Activated T-cell treated with anti-CD3 and anti-CD28 coated beads, Interleukin-2, amount 50 U/mL, for 72 hours (primary cell): ENCODE measurements at regions not wholly inside any gene's neighbourhood (a gene's known extent, or its start where the extent isn't known, plus 50 kb on each side); places are given as distances from the start of the nearest gene placed in this dataset.

Experiments
- ATAC-seq, 2 donors: fragments of 150-1000 bp; cut with Tn5 transposase; replicated peaks in 1 of 2; 2 replicates each; pipeline ENCODE4 v1.10.0; 2021; ENCODE audit warnings: moderate library complexity in 2 of 2, mild to moderate bottlenecking in 1 of 2
- DNase-seq, 2 donors: peaks; one replicate each; pipeline ENCODE4 v3.0.0; 2021 to 2022; ENCODE audit warnings: mixed read lengths in 1 of 2
- H3K27ac Mint-ChIP-seq: one replicate; pipeline ENCODE4 v1.8.0; 2022; ENCODE audit warnings: mild to moderate bottlenecking, moderate library complexity, mixed read lengths
- H3K27me3 Mint-ChIP-seq: one replicate; pipeline ENCODE4 v1.8.0; 2022; ENCODE audit warnings: low read depth, mixed read lengths
- H3K36me3 Mint-ChIP-seq, 2 donors: one replicate each; pipeline ENCODE4 v1.8.0; 2022; ENCODE audit warnings: mixed read lengths in 2 of 2, mild to moderate bottlenecking in 1 of 2; ENCODE audit not compliant: insufficient read depth in 2 of 2
- H3K4me1 Mint-ChIP-seq: one replicate; pipeline ENCODE4 v1.8.0; 2022; ENCODE audit warnings: low read depth, mixed read lengths
- H3K4me3 Mint-ChIP-seq, 2 donors: one replicate each; pipeline ENCODE4 v1.8.0; 2022; ENCODE audit warnings: mild to moderate bottlenecking in 2 of 2, mixed read lengths in 2 of 2, moderate library complexity in 2 of 2
- H3K9me3 Mint-ChIP-seq, 2 donors: one replicate each; pipeline ENCODE4 v1.8.0; 2022; ENCODE audit warnings: mixed read lengths in 2 of 2

- peaks cover 12% of the 10 kb centered on the region for H3K4me1 Mint-ChIP-seq
- no peak overlapping the region for H3K27ac Mint-ChIP-seq
- no peak for DNase-seq
- no peak for ATAC-seq
- H3K36me3 Mint-ChIP-seq, result peaks cover 2 to 5% of the 10 kb centered on the region in 2 donors
- H3K9me3 Mint-ChIP-seq, result peaks cover 0 to 6% of the 10 kb centered on the region in 2 donors
- no peak overlapping the region for H3K4me3 Mint-ChIP-seq
- H3K27me3 Mint-ChIP-seq, result no peaks in the 10 kb centered on the region
These were observed 50.8 kb upstream of the GADL1 start for GRCh38 chr3:30945291-30945690.

GRCh38 chr3:30948426-30948825 is 54.0 kb upstream of the GADL1 start:
- peaks cover 2 to 5% of the 10 kb centered on the region in 2 donors for H3K36me3 Mint-ChIP-seq
- no peak overlapping the region for H3K27ac Mint-ChIP-seq
- ATAC-seq, result no peak

GRCh38 chr3:30951826-30952225 is 57.4 kb upstream of the GADL1 start:
- no peaks in the 10 kb centered on the region for H3K27me3 Mint-ChIP-seq
- no peak for ATAC-seq
- no peak overlapping the region for H3K4me3 Mint-ChIP-seq
- H3K9me3 Mint-ChIP-seq, result no peaks in the 10 kb centered on the region
- peaks cover 4% of the 10 kb centered on the region for H3K4me1 Mint-ChIP-seq
- no peak for DNase-seq
- peaks cover under 1 to 2% of the 10 kb centered on the region in 2 donors for H3K36me3 Mint-ChIP-seq
- H3K27ac Mint-ChIP-seq, result no peak overlapping the region

More at GRCh38 chr3:30948426-30948825, 54.0 kb upstream of the GADL1 start:
- Mint-ChIP-seq H3K4me3 (no peak overlapping the region), H3K9me3 (peaks cover 0 to 2% of the 10 kb centered on the region in 2 donors), H3K4me1 (peaks cover 4% of the 10 kb centered on the region), H3K27me3 (no peaks in the 10 kb centered on the region)
- DNase-seq, result no peak

- no peak for ATAC-seq
- Mint-ChIP-seq H3K27me3 (no peaks in the 10 kb centered on the region), H3K36me3 (no peaks in the 10 kb centered on the region), H3K4me3 (no peak overlapping the region), H3K4me1 (peaks cover 4% of the 10 kb centered on the region), H3K27ac (no peak overlapping the region), H3K9me3 (no peaks in the 10 kb centered on the region)
- no peak for DNase-seq
These were observed 58.3 kb upstream of the GADL1 start for GRCh38 chr3:30952786-30953185.

GRCh38 chr3:30954426-30954825 is 60.0 kb upstream of the GADL1 start:
- Mint-ChIP-seq H3K9me3 (peaks cover 1 to 4% of the 10 kb centered on the region in 2 donors), H3K4me1 (peaks cover 4% of the 10 kb centered on the region), H3K27me3 (no peaks in the 10 kb centered on the region), H3K27ac (no peak overlapping the region), H3K36me3 (peaks cover 0 to 6% of the 10 kb centered on the region in 2 donors), H3K4me3 (no peak overlapping the region)
- ATAC-seq (no peak), DNase-seq (no peak)

GRCh38 chr3:30962084-30962483 is 67.6 kb upstream of the GADL1 start:
- no peak overlapping the region for H3K4me3 Mint-ChIP-seq
- no peak for ATAC-seq
- H3K27ac Mint-ChIP-seq, result no peak overlapping the region

GRCh38 chr3:30962493-30962892 is 68.0 kb upstream of the GADL1 start:
- H3K4me1 Mint-ChIP-seq, result peaks cover 8% of the 10 kb centered on the region
- no peak for ATAC-seq
- peaks cover 0 to 6% of the 10 kb centered on the region in 2 donors for H3K36me3 Mint-ChIP-seq
- H3K27ac Mint-ChIP-seq, result no peak overlapping the region
- H3K27me3 Mint-ChIP-seq, result peaks cover 11% of the 10 kb centered on the region
- H3K9me3 Mint-ChIP-seq, result peaks cover 1 to 4% of the 10 kb centered on the region in 2 donors
- DNase-seq, result no peak
- no peak overlapping the region for H3K4me3 Mint-ChIP-seq

More at GRCh38 chr3:30962084-30962483, 67.6 kb upstream of the GADL1 start:
- Mint-ChIP-seq H3K4me1 (peaks cover 8% of the 10 kb centered on the region), H3K36me3 (peaks cover 0 to 6% of the 10 kb centered on the region in 2 donors), H3K9me3 (peaks cover 1 to 4% of the 10 kb centered on the region in 2 donors), H3K27me3 (peaks cover 11% of the 10 kb centered on the region)
- DNase-seq, result no peak

- no peak overlapping the region for H3K4me3 Mint-ChIP-seq
- H3K36me3 Mint-ChIP-seq, result peaks cover 0 to 6% of the 10 kb centered on the region in 2 donors
- no peak for DNase-seq
- H3K27ac Mint-ChIP-seq, result no peak overlapping the region
- peaks cover 11% of the 10 kb centered on the region for H3K27me3 Mint-ChIP-seq
- peaks cover 8% of the 10 kb centered on the region for H3K4me1 Mint-ChIP-seq
- ATAC-seq, result no peak
- H3K9me3 Mint-ChIP-seq, result peaks cover 1 to 3% of the 10 kb centered on the region in 2 donors
These were observed 68.8 kb upstream of the GADL1 start for GRCh38 chr3:30963223-30963722.

- no peak overlapping the region for H3K27ac Mint-ChIP-seq
- DNase-seq (peak; percentile 12 to 18), ATAC-seq (peak; percentile 99)
- peaks cover 8% of the 10 kb centered on the region for H3K4me1 Mint-ChIP-seq
- no peak overlapping the region for H3K4me3 Mint-ChIP-seq
- no peaks in the 10 kb centered on the region for H3K9me3 Mint-ChIP-seq
- H3K36me3 Mint-ChIP-seq, result no peaks in the 10 kb centered on the region
- H3K27me3 Mint-ChIP-seq, result peaks cover 11% of the 10 kb centered on the region
These were observed 70.2 kb upstream of the GADL1 start for GRCh38 chr3:30964612-30965011.

- Mint-ChIP-seq H3K4me1 (peaks cover 14% of the 10 kb centered on the region), H3K4me3 (no peak overlapping the region), H3K9me3 (no peaks in the 10 kb centered on the region), H3K36me3 (no peaks in the 10 kb centered on the region), H3K27me3 (peaks cover 11% of the 10 kb centered on the region), H3K27ac (no peak overlapping the region)
- no peak for DNase-seq
- no peak for ATAC-seq
These were observed 72.4 kb upstream of the GADL1 start for GRCh38 chr3:30966896-30967295.

GRCh38 chr3:30970183-30970582 is 75.7 kb upstream of the GADL1 start:
- no peak overlapping the region for H3K27ac Mint-ChIP-seq
- H3K27me3 Mint-ChIP-seq, result peaks cover 10% of the 10 kb centered on the region
- H3K36me3 Mint-ChIP-seq, result no peaks in the 10 kb centered on the region
- no peak overlapping the region for H3K4me3 Mint-ChIP-seq
- ATAC-seq (no peak), DNase-seq (no peak)
- no peaks in the 10 kb centered on the region for H3K9me3 Mint-ChIP-seq
- peaks cover 5% of the 10 kb centered on the region for H3K4me1 Mint-ChIP-seq

- H3K27me3 Mint-ChIP-seq, result no peaks in the 10 kb centered on the region
- H3K36me3 Mint-ChIP-seq, result no peaks in the 10 kb centered on the region
- H3K4me3 Mint-ChIP-seq, result no peak overlapping the region
- H3K4me1 Mint-ChIP-seq, result peaks cover 5% of the 10 kb centered on the region
- H3K9me3 Mint-ChIP-seq, result no peaks in the 10 kb centered on the region
- H3K27ac Mint-ChIP-seq, result no peak overlapping the region
- DNase-seq (no peak), ATAC-seq (no peak)
These were observed 78.0 kb upstream of the GADL1 start for GRCh38 chr3:30972449-30972848.

- no peaks in the 10 kb centered on the region for H3K9me3 Mint-ChIP-seq
- no peaks in the 10 kb centered on the region for H3K36me3 Mint-ChIP-seq
- H3K4me3 Mint-ChIP-seq, result no peak overlapping the region
- H3K27ac Mint-ChIP-seq, result no peak overlapping the region
- no peak for DNase-seq
- peaks cover 5% of the 10 kb centered on the region for H3K4me1 Mint-ChIP-seq
- no peak for ATAC-seq
- H3K27me3 Mint-ChIP-seq, result no peaks in the 10 kb centered on the region
These were observed 79.6 kb upstream of the GADL1 start for GRCh38 chr3:30974071-30974470.

GRCh38 chr3:30977592-30977991 is 83.1 kb upstream of the GADL1 start:
- no peaks in the 10 kb centered on the region for H3K9me3 Mint-ChIP-seq
- no peak for ATAC-seq
- no peak for DNase-seq
- H3K27ac Mint-ChIP-seq, result no peak overlapping the region
- no peaks in the 10 kb centered on the region for H3K27me3 Mint-ChIP-seq
- no peaks in the 10 kb centered on the region for H3K4me1 Mint-ChIP-seq
- no peak overlapping the region for H3K4me3 Mint-ChIP-seq
- H3K36me3 Mint-ChIP-seq, result no peaks in the 10 kb centered on the region
